ENCODE measurements at regions not wholly inside any gene's neighbourhood (a gene's known extent, or its start where the extent isn't known, plus 50 kb on each side); places are given as distances from the start of the nearest gene placed in this dataset.
A peak's percentile ranks its signal among the peaks of the same experiment; 100 is the strongest.

GRCh38 chr16:85170590-85171003 lies 58.3 kb upstream of the CIBAR2 start (continued):
- TF ChIP-seq POLR2AphosphoS5 (IDR thresholded peaks at IDR 0.05; ENCODE audit: low read depth, low read length) = no peak
- no peak for TF ChIP-seq HES4 (CRISPR knock-in tag; IDR thresholded peaks at IDR 0.05; ENCODE audit: borderline replicate concordance)
- TF ChIP-seq ISX (CRISPR knock-in tag; conservative IDR thresholded peaks at IDR 0.05) = no peak
- TF ChIP-seq, protein P1, sequence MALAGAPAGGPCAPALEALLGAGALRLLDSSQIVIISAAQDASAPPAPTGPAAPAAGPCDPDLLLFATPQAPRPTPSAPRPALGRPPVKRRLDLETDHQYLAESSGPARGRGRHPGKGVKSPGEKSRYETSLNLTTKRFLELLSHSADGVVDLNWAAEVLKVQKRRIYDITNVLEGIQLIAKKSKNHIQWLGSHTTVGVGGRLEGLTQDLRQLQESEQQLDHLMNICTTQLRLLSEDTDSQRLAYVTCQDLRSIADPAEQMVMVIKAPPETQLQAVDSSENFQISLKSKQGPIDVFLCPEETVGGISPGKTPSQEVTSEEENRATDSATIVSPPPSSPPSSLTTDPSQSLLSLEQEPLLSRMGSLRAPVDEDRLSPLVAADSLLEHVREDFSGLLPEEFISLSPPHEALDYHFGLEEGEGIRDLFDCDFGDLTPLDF (CRISPR knock-in tag; IDR thresholded peaks at IDR 0.05) = no peak
- TF ChIP-seq SMAD3 (CRISPR knock-in tag; IDR thresholded peaks at IDR 0.05) = no peak
- TF ChIP-seq, protein P2, sequence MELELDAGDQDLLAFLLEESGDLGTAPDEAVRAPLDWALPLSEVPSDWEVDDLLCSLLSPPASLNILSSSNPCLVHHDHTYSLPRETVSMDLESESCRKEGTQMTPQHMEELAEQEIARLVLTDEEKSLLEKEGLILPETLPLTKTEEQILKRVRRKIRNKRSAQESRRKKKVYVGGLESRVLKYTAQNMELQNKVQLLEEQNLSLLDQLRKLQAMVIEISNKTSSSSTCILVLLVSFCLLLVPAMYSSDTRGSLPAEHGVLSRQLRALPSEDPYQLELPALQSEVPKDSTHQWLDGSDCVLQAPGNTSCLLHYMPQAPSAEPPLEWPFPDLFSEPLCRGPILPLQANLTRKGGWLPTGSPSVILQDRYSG (CRISPR knock-in tag; IDR thresholded peaks at IDR 0.05) = no peak
- TF ChIP-seq, protein P3, sequence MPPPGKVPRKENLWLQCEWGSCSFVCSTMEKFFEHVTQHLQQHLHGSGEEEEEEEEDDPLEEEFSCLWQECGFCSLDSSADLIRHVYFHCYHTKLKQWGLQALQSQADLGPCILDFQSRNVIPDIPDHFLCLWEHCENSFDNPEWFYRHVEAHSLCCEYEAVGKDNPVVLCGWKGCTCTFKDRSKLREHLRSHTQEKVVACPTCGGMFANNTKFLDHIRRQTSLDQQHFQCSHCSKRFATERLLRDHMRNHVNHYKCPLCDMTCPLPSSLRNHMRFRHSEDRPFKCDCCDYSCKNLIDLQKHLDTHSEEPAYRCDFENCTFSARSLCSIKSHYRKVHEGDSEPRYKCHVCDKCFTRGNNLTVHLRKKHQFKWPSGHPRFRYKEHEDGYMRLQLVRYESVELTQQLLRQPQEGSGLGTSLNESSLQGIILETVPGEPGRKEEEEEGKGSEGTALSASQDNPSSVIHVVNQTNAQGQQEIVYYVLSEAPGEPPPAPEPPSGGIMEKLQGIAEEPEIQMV (CRISPR knock-in tag; IDR thresholded peaks at IDR 0.05; ENCODE audit: low read depth) = no peak
- no peak for TF ChIP-seq PHF5A (CRISPR knock-in tag; IDR thresholded peaks at IDR 0.05; ENCODE audit: low read depth, unreplicated experiment)
- TF ChIP-seq NR2C2 (CRISPR knock-in tag; IDR thresholded peaks at IDR 0.05; ENCODE audit: borderline replicate concordance) = no peak
- TF ChIP-seq STAG1 (CRISPR knock-in tag; IDR thresholded peaks at IDR 0.05) = no peak
- TF ChIP-seq, protein P4, sequence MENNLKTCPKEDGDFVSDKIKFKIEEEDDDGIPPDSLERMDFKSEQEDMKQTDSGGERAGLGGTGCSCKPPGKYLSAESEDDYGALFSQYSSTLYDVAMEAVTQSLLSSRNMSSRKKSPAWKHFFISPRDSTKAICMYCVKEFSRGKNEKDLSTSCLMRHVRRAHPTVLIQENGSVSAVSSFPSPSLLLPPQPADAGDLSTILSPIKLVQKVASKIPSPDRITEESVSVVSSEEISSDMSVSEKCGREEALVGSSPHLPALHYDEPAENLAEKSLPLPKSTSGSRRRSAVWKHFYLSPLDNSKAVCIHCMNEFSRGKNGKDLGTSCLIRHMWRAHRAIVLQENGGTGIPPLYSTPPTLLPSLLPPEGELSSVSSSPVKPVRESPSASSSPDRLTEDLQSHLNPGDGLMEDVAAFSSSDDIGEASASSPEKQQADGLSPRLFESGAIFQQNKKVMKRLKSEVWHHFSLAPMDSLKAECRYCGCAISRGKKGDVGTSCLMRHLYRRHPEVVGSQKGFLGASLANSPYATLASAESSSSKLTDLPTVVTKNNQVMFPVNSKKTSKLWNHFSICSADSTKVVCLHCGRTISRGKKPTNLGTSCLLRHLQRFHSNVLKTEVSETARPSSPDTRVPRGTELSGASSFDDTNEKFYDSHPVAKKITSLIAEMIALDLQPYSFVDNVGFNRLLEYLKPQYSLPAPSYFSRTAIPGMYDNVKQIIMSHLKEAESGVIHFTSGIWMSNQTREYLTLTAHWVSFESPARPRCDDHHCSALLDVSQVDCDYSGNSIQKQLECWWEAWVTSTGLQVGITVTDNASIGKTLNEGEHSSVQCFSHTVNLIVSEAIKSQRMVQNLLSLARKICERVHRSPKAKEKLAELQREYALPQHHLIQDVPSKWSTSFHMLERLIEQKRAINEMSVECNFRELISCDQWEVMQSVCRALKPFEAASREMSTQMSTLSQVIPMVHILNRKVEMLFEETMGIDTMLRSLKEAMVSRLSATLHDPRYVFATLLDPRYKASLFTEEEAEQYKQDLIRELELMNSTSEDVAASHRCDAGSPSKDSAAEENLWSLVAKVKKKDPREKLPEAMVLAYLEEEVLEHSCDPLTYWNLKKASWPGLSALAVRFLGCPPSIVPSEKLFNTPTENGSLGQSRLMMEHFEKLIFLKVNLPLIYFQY (CRISPR knock-in tag; IDR thresholded peaks at IDR 0.05; ENCODE audit: borderline replicate concordance) = no peak
- TF ChIP-seq ZNF431 (CRISPR knock-in tag; IDR thresholded peaks at IDR 0.05; ENCODE audit: borderline replicate concordance, low read depth) = no peak
- TF ChIP-seq GABPA (IDR thresholded peaks at IDR 0.05; ENCODE audit: low read depth, low read length) = no peak
- TF ChIP-seq GABPA (CRISPR knock-in tag; IDR thresholded peaks at IDR 0.05; ENCODE audit: low read depth) = no peak
- no peak for TF ChIP-seq SRSF1 (optimal IDR thresholded peaks at IDR 0.05; ENCODE audit: low read depth, low read length)
- no peak for TF ChIP-seq ZNF143 (CRISPR knock-in tag; IDR thresholded peaks at IDR 0.05)
- TF ChIP-seq FOXM1 (CRISPR knock-in tag; IDR thresholded peaks at IDR 0.05) = no peak
- TF ChIP-seq, protein P5, sequence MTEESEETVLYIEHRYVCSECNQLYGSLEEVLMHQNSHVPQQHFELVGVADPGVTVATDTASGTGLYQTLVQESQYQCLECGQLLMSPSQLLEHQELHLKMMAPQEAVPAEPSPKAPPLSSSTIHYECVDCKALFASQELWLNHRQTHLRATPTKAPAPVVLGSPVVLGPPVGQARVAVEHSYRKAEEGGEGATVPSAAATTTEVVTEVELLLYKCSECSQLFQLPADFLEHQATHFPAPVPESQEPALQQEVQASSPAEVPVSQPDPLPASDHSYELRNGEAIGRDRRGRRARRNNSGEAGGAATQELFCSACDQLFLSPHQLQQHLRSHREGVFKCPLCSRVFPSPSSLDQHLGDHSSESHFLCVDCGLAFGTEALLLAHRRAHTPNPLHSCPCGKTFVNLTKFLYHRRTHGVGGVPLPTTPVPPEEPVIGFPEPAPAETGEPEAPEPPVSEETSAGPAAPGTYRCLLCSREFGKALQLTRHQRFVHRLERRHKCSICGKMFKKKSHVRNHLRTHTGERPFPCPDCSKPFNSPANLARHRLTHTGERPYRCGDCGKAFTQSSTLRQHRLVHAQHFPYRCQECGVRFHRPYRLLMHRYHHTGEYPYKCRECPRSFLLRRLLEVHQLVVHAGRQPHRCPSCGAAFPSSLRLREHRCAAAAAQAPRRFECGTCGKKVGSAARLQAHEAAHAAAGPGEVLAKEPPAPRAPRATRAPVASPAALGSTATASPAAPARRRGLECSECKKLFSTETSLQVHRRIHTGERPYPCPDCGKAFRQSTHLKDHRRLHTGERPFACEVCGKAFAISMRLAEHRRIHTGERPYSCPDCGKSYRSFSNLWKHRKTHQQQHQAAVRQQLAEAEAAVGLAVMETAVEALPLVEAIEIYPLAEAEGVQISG (CRISPR knock-in tag; IDR thresholded peaks at IDR 0.05) = peak; percentile 45
- no peak for TF ChIP-seq PHF8 (CRISPR knock-in tag; IDR thresholded peaks at IDR 0.05)
- no peak for TF ChIP-seq SOX6 (IDR thresholded peaks at IDR 0.05)
- TF ChIP-seq SOX6 (CRISPR knock-in tag; IDR thresholded peaks at IDR 0.05) = no peak
